ENCODE measurements at regions not wholly inside any gene's neighbourhood (a gene's known extent, or its start where the extent isn't known, plus 50 kb on each side); places are given as distances from the start of the nearest gene placed in this dataset.

DNA sequence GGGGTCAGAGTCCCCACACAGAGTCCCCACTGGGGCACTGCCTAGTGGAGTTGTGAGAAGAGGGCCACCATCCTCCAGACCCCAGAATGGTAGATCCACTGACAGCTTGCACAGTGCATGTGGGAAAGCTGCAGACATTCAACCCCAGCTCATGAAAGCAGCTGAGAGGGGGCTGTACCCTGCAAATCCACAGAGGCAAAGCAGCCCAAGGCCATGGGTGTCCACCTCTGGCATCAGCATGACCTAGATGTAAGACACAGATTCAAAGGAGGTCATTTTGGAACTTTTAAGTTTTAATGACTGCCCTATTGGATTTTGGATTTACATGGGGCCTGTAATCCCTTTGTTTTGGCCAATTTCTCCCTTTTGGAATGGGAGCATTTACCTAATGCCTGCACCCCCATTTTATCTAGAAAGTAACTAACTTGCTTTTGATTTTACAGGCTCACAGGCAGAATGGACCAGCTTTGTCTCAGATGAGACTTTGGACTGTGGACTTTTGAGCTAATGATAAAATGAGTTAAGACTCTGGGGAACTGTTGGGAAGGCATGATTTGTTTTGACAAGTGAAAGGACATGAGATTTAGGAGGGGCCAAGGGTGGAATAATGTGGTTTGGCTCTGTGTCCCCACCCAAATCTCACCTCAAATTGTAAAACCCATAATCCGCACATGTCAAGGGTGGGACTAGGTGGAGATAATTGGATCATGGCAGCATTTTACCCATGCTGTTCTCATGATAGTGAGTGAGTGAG lies 56.3 kb upstream of the ITGA1 start:
- WGBS, 2 donors, result 95% methylated on average over 1 of the region's 1 CpG
- no peak overlapping the region for H3K4me3 ChIP-seq (ENCODE audit: low read depth, poor library complexity, severe bottlenecking)
- TF ChIP-seq, protein P1, sequence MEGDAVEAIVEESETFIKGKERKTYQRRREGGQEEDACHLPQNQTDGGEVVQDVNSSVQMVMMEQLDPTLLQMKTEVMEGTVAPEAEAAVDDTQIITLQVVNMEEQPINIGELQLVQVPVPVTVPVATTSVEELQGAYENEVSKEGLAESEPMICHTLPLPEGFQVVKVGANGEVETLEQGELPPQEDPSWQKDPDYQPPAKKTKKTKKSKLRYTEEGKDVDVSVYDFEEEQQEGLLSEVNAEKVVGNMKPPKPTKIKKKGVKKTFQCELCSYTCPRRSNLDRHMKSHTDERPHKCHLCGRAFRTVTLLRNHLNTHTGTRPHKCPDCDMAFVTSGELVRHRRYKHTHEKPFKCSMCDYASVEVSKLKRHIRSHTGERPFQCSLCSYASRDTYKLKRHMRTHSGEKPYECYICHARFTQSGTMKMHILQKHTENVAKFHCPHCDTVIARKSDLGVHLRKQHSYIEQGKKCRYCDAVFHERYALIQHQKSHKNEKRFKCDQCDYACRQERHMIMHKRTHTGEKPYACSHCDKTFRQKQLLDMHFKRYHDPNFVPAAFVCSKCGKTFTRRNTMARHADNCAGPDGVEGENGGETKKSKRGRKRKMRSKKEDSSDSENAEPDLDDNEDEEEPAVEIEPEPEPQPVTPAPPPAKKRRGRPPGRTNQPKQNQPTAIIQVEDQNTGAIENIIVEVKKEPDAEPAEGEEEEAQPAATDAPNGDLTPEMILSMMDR (IDR thresholded peaks at IDR 0.05), result no peak
- intact Hi-C loops (cut with DNase I; ENCODE audit: low total_unique reads), result no loop called here
- no peak for DNase-seq (ENCODE audit: low spot score in 2 of 2)

DNA sequence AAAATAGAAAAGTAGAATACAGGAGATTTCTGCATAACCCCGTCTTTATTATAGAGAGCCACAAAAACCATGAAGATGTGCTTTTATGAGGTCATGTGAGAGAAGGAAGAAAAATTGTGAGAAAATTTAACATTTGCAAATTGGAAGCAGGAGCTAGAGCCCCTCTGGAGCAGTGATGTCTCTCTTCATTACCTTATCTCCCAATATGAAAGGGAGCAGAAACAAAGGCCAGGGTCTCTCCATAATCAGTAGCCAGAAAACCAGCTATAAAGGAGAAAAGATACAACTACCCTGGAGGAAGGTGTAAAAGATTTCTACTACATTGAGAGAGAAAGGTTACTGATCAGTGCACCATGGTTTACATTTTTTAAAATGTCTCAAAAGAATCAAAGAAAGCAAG lies 53.2 kb upstream of the ITGA1 start:
- intact Hi-C loops (cut with DNase I; ENCODE audit: low total_unique reads), result no loop called here
- no peak overlapping the region for H3K4me3 ChIP-seq (ENCODE audit: low read depth, poor library complexity, severe bottlenecking)

DNA sequence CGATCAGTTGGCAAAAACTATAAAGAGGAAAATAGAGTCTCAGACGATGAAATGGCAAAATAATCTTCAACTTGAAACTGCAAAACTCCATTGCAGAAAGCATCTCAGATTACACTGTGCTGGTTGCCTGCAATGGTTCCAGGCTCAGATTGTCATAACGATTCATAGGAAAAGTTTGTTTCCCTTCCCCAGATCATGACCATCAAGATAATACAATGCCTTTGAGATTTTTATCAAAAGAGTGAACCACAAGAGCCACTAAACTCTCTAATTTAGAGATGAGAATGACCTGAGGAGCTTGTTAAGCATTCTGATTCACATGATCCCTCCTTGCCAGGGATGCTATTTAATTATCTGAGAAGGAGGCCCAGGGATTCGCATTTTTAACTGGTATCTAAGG lies 52.6 kb upstream of the ITGA1 start:
- intact Hi-C loops (cut with DNase I; ENCODE audit: low total_unique reads), result no loop called here
- TF ChIP-seq POLR2A (IDR thresholded peaks at IDR 0.05), result no peak
- TF ChIP-seq, protein P1 (IDR thresholded peaks at IDR 0.05), result no peak
- H3K4me3 ChIP-seq (ENCODE audit: low read depth, poor library complexity, severe bottlenecking), result no peak overlapping the region
- 70 to 78% methylated on average over 4 of the region's 4 CpGs for WGBS, 2 donors
- no peak for DNase-seq (ENCODE audit: low spot score in 2 of 2)

More for the DNA sequence above, 53.2 kb upstream of the ITGA1 start:
- DNase-seq (ENCODE audit: low spot score in 2 of 2), result no peak
- 94 to 100% methylated on average over 1 of the region's 1 CpG for WGBS, 2 donors
- TF ChIP-seq, protein P1 (IDR thresholded peaks at IDR 0.05), result no peak
- no peak for TF ChIP-seq POLR2A (IDR thresholded peaks at IDR 0.05)
